Panc1 (cell line): ENCODE measurements at regions not wholly inside any gene's neighbourhood (a gene's known extent, or its start where the extent isn't known, plus 50 kb on each side); places are given as distances from the start of the nearest gene placed in this dataset.

Source experiments
- ATAC-seq: fragments of 200-7000 bp; cut with Tn5 transposase; 2 replicates; pipeline ENCODE4 v1.9.1; 2020; ENCODE audit warnings: mild to moderate bottlenecking, moderate library complexity
- BruUV-seq: library from RNA; stranded (reverse); fragments of 400-500 nt; replicated peaks from 2 replicates; lab custom pipeline; 2021; lab: Mats Ljungman, UMichigan
- CTCF ChIA-PET: fragments of 300-600 bp; sonication (Branson Sonifier 250); formaldehyde crosslinking; loops from one replicate; lab custom pipeline; 2022; ENCODE audit warnings: antibody characterized with exemption; lab: Charles Lee
- POLR2A ChIA-PET: fragments of 300-600 bp; sonication (Branson Sonifier 250); formaldehyde crosslinking; loops from one replicate; lab custom pipeline; 2022; ENCODE audit warnings: antibody characterized with exemption; lab: Charles Lee
- DNase-seq: peaks from one replicate; pipeline ENCODE4 v3.0.0-alpha.2; 2010; ENCODE audit warnings: low read depth, low spot score
- H3K27ac ChIP-seq: 2 replicates; pipeline ENCODE4 v1.5.1; 2011; ENCODE audit warnings: mild to moderate bottlenecking, low read length, inconsistent platforms
- H3K27me3 ChIP-seq: fragments of 200-500 bp; sonication (Bioruptor generic); 2 replicates; pipeline ENCODE4 v1.6.0; 2014; ENCODE audit warnings: low read length, inconsistent platforms; ENCODE audit not compliant: control insufficient read depth, insufficient read depth
- H3K36me3 ChIP-seq: fragments of 200-500 bp; sonication (Bioruptor generic); 2 replicates; pipeline ENCODE4 v1.5.1; 2014; ENCODE audit warnings: inconsistent platforms, mild to moderate bottlenecking, low read length, moderate library complexity; ENCODE audit not compliant: control insufficient read depth, insufficient read depth
- H3K4me1 ChIP-seq: 2 replicates; pipeline ENCODE4 v1.5.1; 2011; ENCODE audit warnings: inconsistent platforms, mild to moderate bottlenecking, low read length, moderate library complexity; ENCODE audit not compliant: control insufficient read depth, insufficient read depth
- H3K4me3 ChIP-seq, 2 experiments: 2 replicates each; pipeline ENCODE4 v1.5.1; 2011 to 2012; ENCODE audit warnings: low read depth in 2 of 2, low read length in 2 of 2, mild to moderate bottlenecking in 2 of 2, inconsistent platforms in 1 of 2, moderate library complexity in 1 of 2
- H3K9me3 ChIP-seq: fragments of 200-500 bp; sonication (Bioruptor generic); 2 replicates; pipeline ENCODE4 v1.5.1; 2014; ENCODE audit warnings: low read depth, mild to moderate bottlenecking, inconsistent platforms, low read length, moderate library complexity; ENCODE audit not compliant: control insufficient read depth, insufficient read depth
- CTCF ChIP-seq: fragments of 450-650 bp; IDR thresholded peaks from 2 replicates; pipeline ENCODE4 v1.5.1; 2017; ENCODE audit warnings: mild to moderate bottlenecking
- POLR2AphosphoS5 ChIP-seq: IDR thresholded peaks from 2 replicates; pipeline ENCODE4 v1.6.1; 2012; ENCODE audit warnings: mild to moderate bottlenecking, low read depth, low read length, moderate library complexity
- REST ChIP-seq, 2 experiments: IDR thresholded peaks; 2 replicates each; pipeline ENCODE4 v1.6.1; 2011 to 2012; ENCODE audit warnings: low read depth in 2 of 2, control low read depth in 1 of 2, low read length in 1 of 2, mild to moderate bottlenecking in 1 of 2, moderate library complexity in 1 of 2; ENCODE audit not compliant: insufficient read depth in 1 of 2
- SIN3A ChIP-seq: IDR thresholded peaks from 2 replicates; pipeline ENCODE4 v1.6.1; 2012; ENCODE audit warnings: low read depth, mild to moderate bottlenecking, low read length, moderate library complexity, borderline replicate concordance; ENCODE audit not compliant: insufficient read depth
- TCF7L2 ChIP-seq: IDR thresholded peaks from 2 replicates; pipeline ENCODE4 v1.6.1; 2011; ENCODE audit warnings: mild to moderate bottlenecking, low read depth, low read length, inconsistent platforms
- in situ Hi-C: cut with HindIII; loops from 2 replicates; pipeline ENCODE4 v1.10.0; 2016; ENCODE audit warnings: low sequenced_read_pairs, low pct_unique_long_range_greater_than_20kb
- intact Hi-C: fragments of 100-400 bp; cut with micrococcal nuclease; formaldehyde crosslinking; loops from one replicate; pipeline ENCODE4 v1.10.0; 2022; ENCODE audit not compliant: unreplicated experiment

- no peaks in the 10 kb centered on the region for H3K4me1 ChIP-seq
- no peaks in the 10 kb centered on the region for H3K9me3 ChIP-seq
- H3K27ac ChIP-seq, result no peak overlapping the region
- intact Hi-C loops (no loop called here), in situ Hi-C loops (no loop called here)
- no peaks in the 10 kb centered on the region for H3K36me3 ChIP-seq
- ChIA-PET POLR2A (no interaction called here), CTCF (no interaction called here)
- ATAC-seq, result no peak
- H3K27me3 ChIP-seq, result 0 out of 2 replicates have a peak, but pooled peaks cover 4% of the 10 kb centered on the region
- DNase-seq, result no peak
- TF ChIP-seq TCF7L2 (no peak), SIN3A (no peak), POLR2AphosphoS5 (no peak), CTCF (no peak), REST (IDR thresholded peaks at IDR 0.05; ENCODE audit: insufficient read depth in 1 of 2, low read depth in 2 of 2, low read length in 1 of 2) (no peak)
- no peak overlapping the region for H3K4me3 ChIP-seq
- BruUV-seq, result no TSS peak
Observed at GRCh38 chr11:127108838-127109237, 108.3 kb upstream of the KIRREL3 start.

- ATAC-seq (no peak), DNase-seq (no peak)
- CTCF ChIA-PET, result no interaction called here
- Histone ChIP-seq H3K27ac (no peak overlapping the region), H3K4me3 (no peak overlapping the region), H3K9me3 (no peaks in the 10 kb centered on the region), H3K36me3 (no peaks in the 10 kb centered on the region), H3K27me3 (peaks cover 4% of the 10 kb centered on the region; the same call in 1 of the 2 replicates), H3K4me1 (no peaks in the 10 kb centered on the region)
- POLR2A ChIA-PET, result no interaction called here
- in situ Hi-C loops, result no loop called here
- no peak for TF ChIP-seq POLR2AphosphoS5
- TF ChIP-seq SIN3A, result no peak
- TF ChIP-seq TCF7L2, result no peak
- no peak for TF ChIP-seq REST (IDR thresholded peaks at IDR 0.05; ENCODE audit: insufficient read depth in 1 of 2, low read depth in 2 of 2, low read length in 1 of 2)
- TF ChIP-seq CTCF, result no peak
- intact Hi-C loops, result no loop called here
- no TSS peak for BruUV-seq
Observed at GRCh38 chr11:127106938-127107337, 106.4 kb upstream of the KIRREL3 start.
